Memory B cell (primary cell): ENCODE measurements at regions not wholly inside any gene's neighbourhood (a gene's known extent, or its start where the extent isn't known, plus 50 kb on each side); places are given as distances from the start of the nearest gene placed in this dataset.
"Not testable (repeated sequence)": the region's sequence is repeated elsewhere in the genome, so short reads cannot be mapped to it uniquely, and the experiment has no call there.

ENCODE experiments used
- ATAC-seq: fragments of 150-1000 bp; cut with Tn5 transposase; 2 replicates; pipeline ENCODE4 v1.10.0; 2021; ENCODE audit warnings: low read depth, mild to moderate bottlenecking, moderate library complexity
- DNase-seq, 2 donors: peaks; one replicate each; pipeline ENCODE4 v3.0.0; 2022; ENCODE audit warnings: low spot score in 2 of 2
- H3K27ac Mint-ChIP-seq: one replicate; pipeline ENCODE4 v1.8.0; 2022; ENCODE audit warnings: mild to moderate bottlenecking, moderate library complexity, mixed read lengths
- H3K27me3 Mint-ChIP-seq: one replicate; pipeline ENCODE4 v1.8.0; 2022; ENCODE audit warnings: mixed read lengths
- H3K36me3 Mint-ChIP-seq: one replicate; pipeline ENCODE4 v1.8.0; 2022; ENCODE audit warnings: mild to moderate bottlenecking, mixed read lengths
- H3K4me1 Mint-ChIP-seq: one replicate; pipeline ENCODE4 v1.8.0; 2022; ENCODE audit warnings: mixed read lengths
- H3K4me3 Mint-ChIP-seq: one replicate; pipeline ENCODE4 v1.8.0; 2022; ENCODE audit warnings: mild to moderate bottlenecking, moderate library complexity, mixed read lengths
- H3K9me3 Mint-ChIP-seq: one replicate; pipeline ENCODE4 v1.8.0; 2022; ENCODE audit warnings: mixed read lengths

GRCh38 chr11:87666730-87667129, 508.5 kb downstream of the RAB38 start:
- no peaks in the 10 kb centered on the region for H3K27me3 Mint-ChIP-seq
- ATAC-seq, result no peak
- no peak overlapping the region for H3K27ac Mint-ChIP-seq
- H3K36me3 Mint-ChIP-seq, result no peaks in the 10 kb centered on the region
- no peaks in the 10 kb centered on the region for H3K4me1 Mint-ChIP-seq
- no peaks in the 10 kb centered on the region for H3K9me3 Mint-ChIP-seq
- no peak for DNase-seq
- no peak overlapping the region for H3K4me3 Mint-ChIP-seq

GRCh38 chr11:87662287-87662686, 513.0 kb downstream of the RAB38 start:
- Mint-ChIP-seq H3K9me3 (no peaks in the 10 kb centered on the region), H3K4me3 (no peak overlapping the region), H3K27ac (no peak overlapping the region), H3K4me1 (no peaks in the 10 kb centered on the region), H3K36me3 (no peaks in the 10 kb centered on the region), H3K27me3 (no peaks in the 10 kb centered on the region)
- no peak for ATAC-seq
- no peak for DNase-seq

GRCh38 chr11:87660926-87661660, 514.1 kb downstream of the RAB38 start:
- H3K27ac Mint-ChIP-seq, result no peak overlapping the region
- ATAC-seq (no peak), DNase-seq (no peak)
- H3K4me3 Mint-ChIP-seq, result no peak overlapping the region
- H3K9me3 Mint-ChIP-seq, result no peaks in the 10 kb centered on the region
- H3K27me3 Mint-ChIP-seq, result no peaks in the 10 kb centered on the region
- no peaks in the 10 kb centered on the region for H3K4me1 Mint-ChIP-seq
- H3K36me3 Mint-ChIP-seq, result no peaks in the 10 kb centered on the region

GRCh38 chr11:87659807-87660206, 515.4 kb downstream of the RAB38 start:
- no peak for ATAC-seq

DNA sequence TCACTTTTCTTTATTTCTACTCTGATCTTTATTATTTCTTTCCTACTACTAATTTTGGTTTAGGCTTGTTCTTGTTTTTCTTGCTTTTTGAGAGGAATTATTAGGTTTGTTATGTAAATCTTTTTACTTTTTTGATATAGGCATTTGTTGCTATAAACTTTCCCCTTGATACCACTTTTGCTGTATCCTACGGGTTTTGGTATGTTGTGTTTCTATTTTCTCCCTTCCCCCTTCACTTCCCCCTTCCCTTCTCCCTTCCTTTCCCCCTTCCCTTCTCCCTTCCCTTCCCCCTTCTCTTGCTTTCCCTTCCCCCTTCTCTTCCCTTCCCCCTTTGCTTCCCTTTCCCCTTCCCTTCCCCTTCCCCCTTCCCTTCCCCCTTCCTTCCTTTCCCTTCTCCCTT, 529.6 kb downstream of the RAB38 start:
- no peak for DNase-seq
- peaks cover 7% of the 10 kb centered on the region for H3K9me3 Mint-ChIP-seq
- H3K4me3 Mint-ChIP-seq, result no peak overlapping the region
- peaks cover 1% of the 10 kb centered on the region for H3K36me3 Mint-ChIP-seq
- H3K27ac Mint-ChIP-seq, result no peak overlapping the region
- ATAC-seq, result no peak
- H3K27me3 Mint-ChIP-seq, result no peaks in the 10 kb centered on the region
- no peaks in the 10 kb centered on the region for H3K4me1 Mint-ChIP-seq

More at GRCh38 chr11:87659807-87660206, 515.4 kb downstream of the RAB38 start:
- Mint-ChIP-seq H3K4me3 (no peak overlapping the region), H3K9me3 (peaks cover 1% of the 10 kb centered on the region), H3K27ac (no peak overlapping the region), H3K36me3 (no peaks in the 10 kb centered on the region), H3K27me3 (no peaks in the 10 kb centered on the region), H3K4me1 (no peaks in the 10 kb centered on the region)
- no peak for DNase-seq

DNA sequence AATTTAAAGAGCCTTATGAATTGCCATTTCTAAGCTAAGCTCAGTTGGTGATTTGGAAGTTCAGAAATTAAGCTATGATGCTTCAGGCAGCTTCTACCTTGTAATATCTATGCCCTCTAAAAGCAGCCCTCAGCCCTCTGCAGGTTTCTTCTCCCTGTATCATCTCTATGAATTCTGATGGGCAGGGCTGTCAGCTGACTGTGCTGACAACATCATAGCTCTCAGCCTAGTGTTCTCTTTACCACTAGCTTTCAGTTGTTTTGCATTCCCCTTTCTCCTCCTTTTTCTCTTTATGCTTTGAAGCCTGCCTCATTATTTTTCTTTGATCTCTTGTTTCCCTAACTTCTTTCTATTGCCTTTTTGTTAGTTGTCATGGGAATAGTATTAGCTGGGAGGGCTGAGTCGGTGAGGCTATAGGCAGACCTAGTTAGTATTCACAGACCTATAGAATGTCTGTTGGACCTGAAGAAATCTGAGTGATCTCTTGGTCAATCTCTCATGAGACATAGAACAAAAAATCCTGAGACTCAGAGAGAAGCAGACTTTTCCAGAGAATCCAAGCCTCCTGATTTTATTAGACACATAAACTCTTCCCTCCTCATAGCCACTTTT, 535.4 kb downstream of the RAB38 start:
- Mint-ChIP-seq H3K27ac (no peak overlapping the region), H3K36me3 (no peaks in the 10 kb centered on the region), H3K9me3 (peaks cover 6% of the 10 kb centered on the region), H3K4me3 (no peak overlapping the region), H3K4me1 (no peaks in the 10 kb centered on the region), H3K27me3 (no peaks in the 10 kb centered on the region)
- no peak for DNase-seq
- ATAC-seq, result no peak

DNA sequence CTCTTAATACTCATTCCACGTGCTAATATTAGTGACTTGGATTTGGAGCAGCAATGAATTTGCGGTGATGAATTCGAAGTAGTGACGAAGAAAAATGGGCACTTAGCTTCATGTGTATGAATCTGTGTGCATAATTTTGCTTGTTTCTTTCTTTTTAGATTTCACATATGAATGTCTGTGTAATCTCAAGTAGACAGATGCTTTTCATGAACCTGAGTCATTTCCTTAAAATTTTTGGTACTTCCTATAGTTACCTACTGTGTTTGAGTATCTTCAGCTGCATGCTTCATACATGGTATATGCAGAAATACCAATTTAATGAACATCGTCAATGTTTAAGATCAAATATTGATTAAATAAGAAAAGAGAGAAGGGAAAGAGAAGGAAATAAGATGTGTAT, 540.2 kb downstream of the RAB38 start:
- Mint-ChIP-seq H3K36me3 (no peaks in the 10 kb centered on the region), H3K27ac (no peak overlapping the region), H3K9me3 (peaks cover 4% of the 10 kb centered on the region), H3K4me1 (no peaks in the 10 kb centered on the region), H3K27me3 (no peaks in the 10 kb centered on the region), H3K4me3 (no peak overlapping the region)
- ATAC-seq (no peak), DNase-seq (no peak)

DNA sequence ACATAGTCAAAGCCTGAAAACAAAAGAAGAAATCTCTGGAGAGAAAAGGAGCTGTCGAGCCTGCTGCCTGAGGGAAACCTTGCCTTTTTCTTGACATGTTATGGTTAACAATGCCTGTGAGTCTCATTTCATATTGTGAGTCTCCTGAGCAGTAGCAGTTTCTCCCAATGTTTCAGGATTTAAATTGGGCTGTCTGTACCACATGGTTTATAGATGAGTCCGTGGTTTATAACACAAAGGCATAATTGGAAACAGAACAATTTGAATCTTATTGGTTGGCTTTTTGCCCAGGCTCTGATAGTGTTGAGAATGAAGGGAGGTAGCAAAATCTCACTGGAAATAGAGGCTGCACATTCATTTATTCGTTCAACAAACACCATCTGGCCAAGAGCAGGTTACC, 540.9 kb downstream of the RAB38 start:
- peaks cover 4% of the 10 kb centered on the region for H3K9me3 Mint-ChIP-seq
- DNase-seq (no peak), ATAC-seq (no peak)
- no peaks in the 10 kb centered on the region for H3K4me1 Mint-ChIP-seq
- H3K36me3 Mint-ChIP-seq, result no peaks in the 10 kb centered on the region
- H3K4me3 Mint-ChIP-seq, result no peak overlapping the region
- no peak overlapping the region for H3K27ac Mint-ChIP-seq
- no peaks in the 10 kb centered on the region for H3K27me3 Mint-ChIP-seq

DNA sequence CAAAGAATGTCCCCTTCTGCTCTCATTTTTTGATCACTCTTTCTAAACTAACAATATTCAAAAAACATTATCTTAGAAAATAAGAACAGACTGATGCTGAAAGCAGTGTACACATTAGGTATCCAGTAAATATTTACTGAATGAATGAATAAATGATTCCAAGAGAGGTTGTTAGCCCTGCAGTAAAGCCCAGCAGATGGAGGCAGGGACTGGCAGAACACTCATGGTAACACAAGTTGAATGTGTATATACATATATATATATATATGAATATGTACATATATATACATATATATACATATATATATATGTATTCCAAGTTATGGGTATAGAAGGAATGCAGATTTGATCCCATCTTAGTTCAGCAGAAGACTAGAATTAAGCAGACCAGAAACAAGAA, 546.3 kb downstream of the RAB38 start:
- no peaks in the 10 kb centered on the region for H3K36me3 Mint-ChIP-seq
- no peak for DNase-seq
- H3K9me3 Mint-ChIP-seq, result peaks cover 5% of the 10 kb centered on the region
- no peak for ATAC-seq
- no peaks in the 10 kb centered on the region for H3K4me1 Mint-ChIP-seq
- no peaks in the 10 kb centered on the region for H3K27me3 Mint-ChIP-seq
- no peak overlapping the region for H3K4me3 Mint-ChIP-seq
- no peak overlapping the region for H3K27ac Mint-ChIP-seq

DNA sequence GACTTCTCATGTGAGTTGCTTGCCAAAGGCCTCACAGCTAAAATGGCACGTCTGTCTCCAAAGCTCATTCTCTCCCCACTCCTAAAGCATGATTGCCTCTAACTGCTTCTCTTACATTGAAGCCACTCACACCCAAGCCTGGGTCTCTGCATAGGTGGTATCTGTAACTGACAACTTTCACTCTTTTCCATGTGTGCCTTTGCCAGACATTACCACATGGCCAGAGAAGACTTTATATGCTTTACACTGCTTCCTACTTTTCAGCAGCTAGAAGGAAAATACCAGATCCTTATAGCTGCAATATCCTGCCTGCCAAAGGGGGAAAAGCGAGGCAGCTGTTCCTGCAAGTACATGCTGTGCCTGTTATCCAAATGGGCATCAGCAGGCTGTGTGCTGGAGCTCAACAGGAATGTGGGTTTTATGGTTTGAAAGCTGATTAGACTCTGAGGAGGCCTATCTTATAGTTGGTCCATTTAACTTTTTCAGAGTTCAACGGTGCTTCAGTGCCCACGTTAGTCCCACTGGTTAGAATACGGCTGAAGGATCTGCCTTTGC, 547.1 kb downstream of the RAB38 start:
- no peak overlapping the region for H3K4me3 Mint-ChIP-seq
- H3K9me3 Mint-ChIP-seq, result peaks cover 3% of the 10 kb centered on the region
- H3K36me3 Mint-ChIP-seq, result no peaks in the 10 kb centered on the region
- no peaks in the 10 kb centered on the region for H3K27me3 Mint-ChIP-seq
- H3K4me1 Mint-ChIP-seq, result no peaks in the 10 kb centered on the region
- H3K27ac Mint-ChIP-seq, result no peak overlapping the region
- DNase-seq, result no peak
- ATAC-seq, result no peak

GRCh38 chr11:87623531-87624365, 551.5 kb downstream of the RAB38 start:
- not testable (repeated sequence) for DNase-seq, H3K36me3 Mint-ChIP-seq, H3K27ac Mint-ChIP-seq, H3K4me3 Mint-ChIP-seq, ATAC-seq, H3K9me3 Mint-ChIP-seq, H3K4me1 Mint-ChIP-seq, H3K27me3 Mint-ChIP-seq

- H3K27ac Mint-ChIP-seq, result no peak overlapping the region
- H3K9me3 Mint-ChIP-seq, result peaks cover 4% of the 10 kb centered on the region
- no peak for ATAC-seq
- H3K36me3 Mint-ChIP-seq, result no peaks in the 10 kb centered on the region
- H3K4me3 Mint-ChIP-seq, result no peak overlapping the region
- DNase-seq, result no peak
- H3K27me3 Mint-ChIP-seq, result no peaks in the 10 kb centered on the region
- H3K4me1 Mint-ChIP-seq, result no peaks in the 10 kb centered on the region
These were observed 558.7 kb downstream of the RAB38 start for GRCh38 chr11:87616511-87616910.

DNA sequence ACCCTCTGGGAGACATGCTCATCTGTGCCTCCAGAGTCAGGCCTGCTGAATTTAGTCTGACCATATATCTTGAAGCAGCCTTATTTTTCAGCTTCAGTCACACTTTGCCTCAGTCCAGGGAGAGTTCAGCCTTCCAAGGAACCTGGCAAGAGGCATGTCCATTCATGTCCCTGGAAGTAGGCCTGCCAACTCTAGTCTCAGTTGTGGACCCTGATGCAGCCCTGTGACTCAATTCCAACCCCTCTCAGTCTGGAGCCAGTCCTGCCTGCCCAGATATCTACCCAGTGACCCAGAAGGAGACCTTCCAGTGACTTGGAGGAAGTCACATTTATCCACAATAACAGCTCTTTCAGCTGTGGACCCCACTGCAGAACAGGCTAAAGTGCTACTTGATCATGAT, 566.6 kb downstream of the TMEM135 start:
- Mint-ChIP-seq H3K36me3 (no peaks in the 10 kb centered on the region), H3K4me1 (no peaks in the 10 kb centered on the region), H3K27ac (no peak overlapping the region), H3K4me3 (no peak overlapping the region), H3K27me3 (no peaks in the 10 kb centered on the region), H3K9me3 (peaks cover 1% of the 10 kb centered on the region)
- DNase-seq, result no peak
- ATAC-seq, result no peak

DNA sequence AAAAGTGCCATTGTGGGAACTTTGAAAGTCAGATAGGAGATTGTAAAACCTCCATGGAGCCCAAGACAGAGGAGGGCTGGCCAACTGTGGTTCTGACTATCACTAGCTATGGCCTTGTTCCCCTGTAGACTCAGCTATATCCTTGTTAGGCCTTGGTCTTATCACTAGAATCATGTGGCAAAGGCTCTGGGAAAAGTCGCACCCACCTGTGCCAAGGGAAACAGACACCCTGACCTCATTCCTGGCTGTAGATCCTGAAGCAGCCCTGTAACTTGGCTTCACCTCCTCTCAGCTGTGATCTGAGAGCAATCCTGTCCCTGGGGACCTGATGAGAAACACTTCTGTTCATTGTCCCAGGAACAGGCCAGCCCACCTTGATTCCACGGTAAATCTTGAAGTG, 566.2 kb downstream of the TMEM135 start:
- Mint-ChIP-seq H3K27me3 (no peaks in the 10 kb centered on the region), H3K27ac (no peak overlapping the region), H3K9me3 (peaks cover 1% of the 10 kb centered on the region), H3K36me3 (no peaks in the 10 kb centered on the region), H3K4me3 (no peak overlapping the region), H3K4me1 (no peaks in the 10 kb centered on the region)
- DNase-seq (no peak), ATAC-seq (no peak)
